Medulla oblongata (tissue), 1 donor: ENCODE measurements at regions not wholly inside any gene's neighbourhood (a gene's known extent, or its start where the extent isn't known, plus 50 kb on each side); places are given as distances from the start of the nearest gene placed in this dataset.
"Not testable (repeated sequence)": the region's sequence is repeated elsewhere in the genome, so short reads cannot be mapped to it uniquely, and the experiment has no call there.

Experiments used
- DNase-seq: peaks from one replicate; pipeline ENCODE4 v3.0.0-alpha.2; 2015; ENCODE audit errors: extremely low spot score

DNA sequence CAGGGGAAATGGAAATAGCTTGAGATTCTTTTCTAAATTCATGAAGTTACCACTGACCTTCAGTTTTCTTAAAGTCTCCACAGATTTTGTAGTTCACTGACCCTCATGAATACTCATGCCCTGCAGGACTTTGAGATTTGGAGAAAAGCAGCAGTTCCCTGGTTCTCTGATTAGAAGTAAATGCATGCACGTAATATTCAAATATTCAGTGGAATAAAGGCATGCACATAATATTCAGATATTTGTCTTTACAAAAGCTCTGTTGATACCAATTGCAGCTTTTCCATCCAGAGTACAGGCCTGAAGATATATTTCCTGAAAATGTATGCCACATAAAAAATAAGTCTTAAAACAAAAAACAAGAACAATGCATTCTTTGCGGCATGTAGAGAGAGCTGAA lies 219.8 kb downstream of the ADCYAP1 start:
- no peak for DNase-seq

DNA sequence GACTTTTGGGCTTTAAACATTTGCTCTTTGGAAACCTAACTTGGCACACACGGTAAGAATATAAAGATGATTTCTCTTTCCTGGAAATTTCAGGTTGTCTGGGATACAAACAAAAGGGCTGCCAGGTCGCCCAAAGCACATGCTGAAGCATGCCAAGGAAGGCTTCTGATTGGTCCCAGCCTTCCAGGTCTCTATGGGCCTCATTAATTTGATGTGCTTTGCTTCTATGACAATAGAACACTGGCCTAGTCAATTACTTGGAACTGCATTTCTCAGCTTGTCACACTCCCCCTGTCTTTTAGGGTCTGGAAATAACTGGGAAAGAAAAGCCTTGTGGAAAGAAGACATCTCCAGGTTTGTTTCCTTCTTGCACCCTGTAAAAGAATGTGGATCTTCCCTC lies 228.9 kb downstream of the ADCYAP1 start:
- DNase-seq = no peak

DNA sequence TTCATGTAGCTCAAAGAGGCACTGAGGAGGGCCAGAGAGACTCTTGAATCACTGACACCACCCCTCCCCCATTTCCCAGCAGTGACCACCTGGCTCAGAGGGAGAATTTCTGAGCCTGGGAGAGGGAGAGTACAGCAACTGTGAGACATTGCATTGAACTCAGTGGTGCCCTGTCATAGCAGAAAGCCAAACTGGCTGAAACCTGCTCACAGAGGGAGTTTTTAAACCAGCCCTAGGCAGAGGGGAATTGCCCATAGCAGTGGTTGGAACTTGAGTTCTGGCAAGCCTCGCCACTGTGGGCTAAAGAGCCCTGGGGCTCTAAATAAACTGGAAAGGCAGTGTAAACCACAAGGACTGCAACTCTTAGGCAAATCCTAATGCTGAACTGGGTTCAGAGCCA lies 243.1 kb downstream of the ADCYAP1 start:
- DNase-seq = no peak

DNA sequence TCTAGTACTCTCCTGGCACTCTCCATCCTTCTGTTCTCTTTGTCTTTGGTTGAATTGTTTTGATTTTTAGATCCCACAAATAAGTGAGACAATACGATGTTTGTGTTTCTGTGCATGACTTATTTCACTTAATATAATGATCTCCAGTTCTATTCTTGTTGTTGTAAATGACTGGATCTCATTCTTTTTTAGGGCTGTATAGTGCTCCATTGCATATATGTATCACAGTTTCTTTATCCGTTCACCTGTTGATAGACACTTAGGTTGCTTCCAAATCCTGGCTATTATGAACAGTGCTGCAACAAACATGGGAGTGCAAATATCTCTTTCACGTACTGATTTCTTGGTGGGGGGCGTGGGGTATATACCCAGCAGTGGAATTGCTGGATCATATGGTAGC lies 245.0 kb downstream of the ADCYAP1 start:
- DNase-seq = no peak

DNA sequence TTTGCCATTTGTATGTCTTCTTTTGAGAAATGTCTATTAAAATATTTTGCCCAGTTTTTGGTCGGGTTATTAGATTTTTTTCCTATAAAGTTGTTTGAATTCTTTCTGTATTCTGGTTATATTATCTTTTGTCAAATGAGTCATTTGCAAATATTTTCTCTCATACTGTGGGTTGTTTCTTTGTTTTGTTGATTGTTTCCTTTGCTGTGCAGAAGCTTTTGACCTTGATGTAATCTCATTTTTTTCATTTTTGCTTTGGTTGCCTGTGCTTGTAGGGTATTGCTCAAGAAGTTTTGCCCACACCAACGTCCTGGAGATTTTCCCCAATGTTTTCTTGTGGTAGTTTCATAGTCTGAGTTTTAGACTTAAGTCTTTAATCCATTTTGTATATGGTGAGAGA lies 245.7 kb downstream of the ADCYAP1 start:
- no peak for DNase-seq

DNA sequence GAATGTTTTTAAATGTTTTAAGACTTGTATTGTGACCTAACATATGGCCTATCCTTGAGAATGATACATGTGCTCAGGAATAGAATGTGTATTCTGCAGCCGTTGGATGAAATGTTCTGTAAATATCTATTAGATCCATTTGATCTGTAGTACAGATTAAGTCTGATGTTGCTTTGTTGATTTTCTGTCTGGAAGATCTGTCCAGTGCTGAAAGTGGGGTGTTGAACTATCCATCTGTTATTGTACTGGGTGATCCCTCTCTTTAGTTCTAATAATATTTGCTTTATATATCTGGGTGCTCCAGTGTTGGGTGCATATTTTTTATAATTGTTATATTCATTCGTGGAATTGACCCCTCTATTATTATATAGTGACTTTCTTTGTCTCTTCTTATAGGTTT lies 248.3 kb downstream of the ADCYAP1 start:
- not testable (repeated sequence) for DNase-seq

DNA sequence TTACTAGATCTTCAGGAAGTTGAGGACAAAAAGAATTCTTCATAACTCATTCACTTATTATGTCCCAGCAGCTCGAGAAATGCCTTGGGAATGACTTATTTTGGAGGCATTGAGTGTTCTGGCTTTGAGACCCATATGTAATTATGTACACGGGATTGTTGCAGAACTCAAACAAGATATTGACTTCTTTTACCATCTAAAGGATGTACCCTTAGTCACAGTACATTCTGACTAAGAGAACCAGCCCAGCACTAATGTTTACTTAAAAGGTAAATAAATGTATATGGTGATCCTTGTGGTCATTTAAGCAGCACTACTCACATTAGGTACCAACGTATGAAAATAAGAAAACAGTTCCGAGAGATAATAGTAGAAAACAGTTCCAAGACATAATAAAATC lies 268.9 kb downstream of the ADCYAP1 start:
- no peak for DNase-seq

DNA sequence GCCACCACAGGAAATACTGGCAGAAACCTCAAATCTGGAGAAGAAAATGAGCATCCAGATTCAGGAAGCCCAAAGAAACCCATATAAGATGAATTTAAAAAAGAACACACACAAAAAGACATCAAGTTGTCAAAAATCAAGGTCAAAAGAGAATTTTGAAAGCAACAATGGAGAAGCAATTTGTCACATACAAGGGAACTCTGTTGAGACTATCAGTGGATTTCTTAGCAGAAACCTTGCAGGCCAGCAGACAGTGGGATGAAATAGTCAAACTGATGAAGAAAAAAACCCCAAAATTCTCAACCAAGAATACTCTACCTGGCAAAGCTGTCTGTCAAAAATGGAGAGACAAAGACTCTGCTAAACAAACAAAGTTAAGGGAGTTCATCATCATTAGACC lies 272.6 kb downstream of the ADCYAP1 start:
- no peak for DNase-seq

DNA sequence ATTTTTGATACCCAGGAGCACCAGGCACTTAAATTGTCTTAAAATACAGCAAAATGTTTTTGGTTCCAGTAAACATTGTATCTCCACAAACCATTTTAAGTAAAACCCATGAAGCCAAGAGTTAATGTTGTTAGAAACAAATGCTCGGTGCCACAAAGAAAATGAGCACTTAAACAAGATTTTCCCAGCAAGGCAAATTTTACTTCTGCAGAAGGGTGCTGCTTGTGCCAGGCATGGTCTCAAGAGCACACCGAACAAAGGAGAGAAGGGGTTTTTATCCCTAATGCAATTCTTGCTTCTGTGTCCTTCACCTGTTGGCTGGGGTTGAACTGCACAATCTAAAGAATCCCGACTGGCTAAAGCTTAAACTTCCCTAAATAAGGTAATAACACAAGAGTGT lies 286.7 kb downstream of the ADCYAP1 start:
- no peak for DNase-seq

DNA sequence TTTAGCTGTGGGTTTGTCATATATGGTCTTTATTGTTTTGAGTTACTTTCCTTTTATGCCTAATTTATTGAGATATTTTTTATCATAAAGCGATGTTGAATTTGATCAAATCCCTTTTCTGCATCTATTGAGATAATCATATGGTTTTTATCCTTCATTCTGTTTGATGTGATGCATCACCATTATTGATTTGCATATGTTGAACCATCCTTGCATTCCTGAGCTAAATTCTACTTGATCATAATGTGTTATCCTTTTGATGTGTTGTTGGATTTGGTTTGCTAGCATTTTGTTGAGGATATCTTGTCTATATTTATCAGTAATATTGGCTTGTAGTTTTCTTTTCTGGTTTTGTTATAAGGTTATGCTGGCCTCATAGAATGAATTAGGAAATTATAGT lies 308.5 kb downstream of the ADCYAP1 start:
- DNase-seq = no peak

DNA sequence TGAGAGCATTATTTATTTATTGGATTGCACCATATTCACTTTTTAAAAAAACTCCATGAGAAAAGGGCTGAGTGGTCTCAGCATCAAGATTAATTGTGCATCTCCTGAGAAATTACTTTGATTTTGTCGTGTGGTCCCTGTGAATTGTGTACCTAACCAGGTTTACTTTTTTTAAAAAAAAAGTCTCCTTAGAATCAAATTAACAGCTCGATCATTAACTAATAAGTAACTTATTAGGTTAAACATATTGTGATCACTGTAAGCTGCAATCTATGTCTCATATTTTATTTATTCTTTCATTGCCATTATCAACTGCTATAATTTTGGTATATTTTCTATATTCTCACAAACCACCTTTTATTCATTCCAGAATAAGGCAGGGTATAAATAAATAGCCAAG lies 318.2 kb downstream of the ADCYAP1 start:
- DNase-seq = no peak

DNA sequence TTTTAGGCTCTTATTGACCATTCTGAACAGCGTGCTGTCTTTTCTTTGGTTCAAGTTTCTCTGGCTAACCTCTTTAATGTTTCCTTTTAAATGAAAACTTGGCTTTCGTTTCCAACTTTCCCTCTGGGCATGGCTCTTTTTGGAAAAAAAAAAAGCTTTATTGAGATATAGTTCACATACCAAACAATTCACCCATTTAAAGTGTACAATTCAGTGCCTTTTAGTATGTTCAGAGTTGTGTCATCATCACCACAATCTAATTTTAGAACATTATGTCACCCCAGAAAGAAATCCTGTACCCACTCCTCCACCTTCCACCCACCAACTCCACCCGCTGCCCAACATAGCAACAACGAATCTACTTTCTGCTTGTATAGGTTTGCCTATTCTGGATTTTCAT lies 322.4 kb downstream of the ADCYAP1 start:
- DNase-seq = no peak

DNA sequence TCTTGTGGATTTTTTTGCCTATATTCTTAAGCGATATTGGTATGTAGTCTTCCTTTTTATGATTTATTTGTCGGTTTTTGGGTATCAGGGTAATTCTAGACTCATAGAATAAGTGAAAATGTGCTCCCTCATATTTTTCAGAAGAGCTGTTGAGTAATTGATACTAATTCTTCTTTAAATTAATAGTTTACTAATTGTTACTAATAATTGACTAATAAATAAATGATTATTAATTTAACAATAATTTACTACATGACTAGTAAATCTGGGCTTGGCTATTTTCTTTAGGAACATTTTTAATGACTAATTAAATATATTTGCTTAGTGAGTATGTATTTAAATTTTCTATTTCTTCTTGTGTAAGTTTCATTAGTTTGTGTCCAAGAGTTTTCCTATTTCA lies 325.0 kb downstream of the ADCYAP1 start:
- no peak for DNase-seq

DNA sequence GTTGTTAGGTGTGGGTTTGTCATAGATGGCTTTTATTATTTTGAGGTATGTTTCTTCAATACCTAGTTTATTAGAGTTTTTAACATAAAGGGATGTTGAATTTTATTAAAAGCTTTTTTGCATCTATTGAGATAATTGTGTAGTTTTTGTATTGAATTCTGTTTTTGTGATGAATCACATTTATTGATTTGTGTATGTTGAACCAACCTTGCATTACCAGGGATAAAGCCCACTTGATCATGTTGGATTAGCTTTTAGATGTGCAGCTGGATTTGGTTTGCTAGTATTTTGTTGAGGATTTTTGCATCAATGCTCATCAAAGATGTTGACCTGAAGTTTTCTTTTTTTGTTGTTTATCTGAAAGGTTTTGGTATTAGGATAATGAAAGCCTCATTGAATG lies 328.2 kb downstream of the ADCYAP1 start:
- no peak for DNase-seq

DNA sequence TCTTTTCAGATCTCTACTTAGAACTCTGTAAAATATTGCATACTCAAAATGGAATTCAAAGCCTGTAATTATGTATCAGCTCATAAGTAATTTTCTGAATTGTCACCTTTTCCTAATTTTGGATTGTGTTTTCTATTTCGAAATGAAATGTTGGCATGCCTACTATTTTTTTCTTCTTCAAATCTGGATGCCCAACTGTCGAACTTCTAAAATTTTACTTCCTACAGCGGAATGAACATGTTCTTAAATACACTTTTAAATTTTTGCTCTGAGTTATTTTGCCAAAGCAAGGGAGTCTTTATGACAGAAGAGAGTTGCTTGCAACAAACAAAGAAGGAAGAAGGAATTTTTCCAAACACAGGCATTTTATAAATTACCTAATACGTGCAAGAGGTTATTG lies 336.0 kb downstream of the ADCYAP1 start:
- no peak for DNase-seq

DNA sequence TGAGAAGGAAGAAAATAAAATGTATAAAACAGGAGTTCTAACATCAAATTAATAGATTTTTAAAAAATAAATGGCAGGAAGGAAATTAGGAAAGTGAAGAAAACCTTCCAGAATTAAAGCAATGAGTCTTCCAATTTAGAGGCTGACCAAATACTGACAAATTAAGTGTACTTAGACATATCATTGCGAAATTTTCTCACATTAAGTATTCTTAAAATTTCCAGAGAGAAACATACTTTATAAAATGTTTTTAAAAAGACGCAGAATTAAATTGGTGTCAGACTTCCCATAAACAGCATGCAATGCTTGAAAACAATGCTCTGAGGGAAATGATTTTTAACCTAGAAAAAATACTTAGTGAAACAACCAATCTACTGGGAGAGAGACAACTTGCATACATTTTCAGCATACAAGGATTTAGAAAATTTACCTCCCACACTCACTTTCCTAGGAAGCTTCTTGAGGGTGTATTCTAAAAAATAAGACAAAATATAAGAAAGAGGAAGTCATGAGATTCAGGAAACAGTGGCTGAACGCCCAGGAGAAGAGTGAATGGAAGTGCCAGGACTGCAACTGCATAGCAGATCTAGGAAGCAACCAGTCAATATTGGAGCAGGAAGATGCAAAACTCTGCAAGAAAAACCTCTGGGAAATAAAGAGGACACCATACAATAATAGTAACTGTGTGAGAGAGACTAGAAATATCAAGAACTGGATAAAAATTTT lies 339.9 kb downstream of the ADCYAP1 start:
- DNase-seq = no peak

DNA sequence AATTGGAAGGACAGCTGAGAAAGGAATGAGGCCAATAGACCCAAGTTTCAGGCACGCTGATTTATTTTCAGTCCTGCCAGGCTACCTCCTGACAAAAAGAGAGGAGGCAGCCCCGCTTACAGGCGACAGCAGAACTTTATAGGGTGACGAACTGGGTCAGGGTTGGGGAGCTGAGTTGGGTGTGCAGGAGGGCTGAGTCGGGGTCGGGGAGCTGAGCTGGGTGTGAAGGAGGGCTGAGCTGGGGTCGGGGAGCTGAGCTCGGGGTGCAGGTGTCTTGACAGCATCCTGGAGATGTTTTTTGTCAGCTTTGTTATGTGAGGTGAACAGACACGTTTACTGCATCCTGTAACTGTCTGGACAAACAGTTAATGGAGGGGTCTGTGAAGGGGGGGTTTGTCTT lies 342.2 kb downstream of the ADCYAP1 start:
- DNase-seq = no peak

DNA sequence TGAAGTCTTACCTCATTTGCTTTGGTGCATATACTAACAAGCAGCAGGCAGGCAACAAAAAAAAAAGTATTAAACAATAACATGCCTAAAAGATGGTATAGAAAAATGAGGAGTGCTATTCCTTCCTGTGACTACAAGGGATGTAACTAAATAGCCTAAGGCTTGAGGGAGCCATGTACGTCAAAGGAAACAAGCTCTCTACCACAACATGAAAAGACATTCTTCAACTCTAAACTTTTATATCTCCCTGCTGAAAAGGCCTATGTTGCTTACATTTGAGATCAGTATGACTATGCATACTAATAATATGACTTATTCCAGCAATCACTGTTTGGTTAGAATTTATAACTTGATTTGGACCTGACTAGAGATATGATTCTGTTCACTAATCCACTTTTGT lies 347.9 kb downstream of the ADCYAP1 start:
- no peak for DNase-seq

DNA sequence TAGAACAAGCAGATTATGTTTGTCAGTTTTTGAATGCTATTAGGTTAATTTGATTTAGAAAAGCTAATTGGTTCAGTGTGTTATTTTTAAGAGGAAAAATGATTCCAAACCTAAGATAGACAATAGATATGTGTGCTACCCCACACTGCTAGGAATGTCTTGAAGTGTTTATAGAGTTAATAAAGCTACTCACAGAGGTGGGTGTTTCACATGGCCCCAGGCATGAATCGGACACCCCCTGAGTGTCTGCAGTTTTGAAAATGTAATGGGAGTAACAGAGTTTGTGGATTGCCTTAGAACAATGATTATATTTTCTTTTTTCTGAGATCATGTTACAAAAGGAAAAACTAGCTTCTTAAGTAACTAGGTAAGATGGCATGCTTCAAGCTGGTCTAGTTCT lies 348.3 kb downstream of the ADCYAP1 start:
- no peak for DNase-seq

DNA sequence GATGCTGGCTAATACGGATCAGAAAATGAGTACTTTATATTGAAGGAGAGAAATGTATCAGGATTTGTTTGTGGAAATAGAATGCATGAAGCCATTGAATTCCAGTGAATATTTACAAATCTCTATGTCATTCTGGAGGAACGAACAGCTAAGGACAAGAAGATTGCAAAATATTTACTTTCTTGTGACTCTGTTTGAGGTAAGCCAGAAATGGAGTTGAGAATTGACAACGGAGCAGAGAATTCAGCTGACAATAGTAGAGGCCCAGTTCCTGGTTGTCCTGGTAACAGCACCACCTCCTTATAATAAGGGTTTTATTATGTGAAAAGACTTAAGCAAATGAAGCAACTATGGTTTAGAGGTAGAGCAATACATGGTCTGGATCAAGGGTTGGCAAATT lies 349.2 kb downstream of the ADCYAP1 start:
- DNase-seq = no peak

DNA sequence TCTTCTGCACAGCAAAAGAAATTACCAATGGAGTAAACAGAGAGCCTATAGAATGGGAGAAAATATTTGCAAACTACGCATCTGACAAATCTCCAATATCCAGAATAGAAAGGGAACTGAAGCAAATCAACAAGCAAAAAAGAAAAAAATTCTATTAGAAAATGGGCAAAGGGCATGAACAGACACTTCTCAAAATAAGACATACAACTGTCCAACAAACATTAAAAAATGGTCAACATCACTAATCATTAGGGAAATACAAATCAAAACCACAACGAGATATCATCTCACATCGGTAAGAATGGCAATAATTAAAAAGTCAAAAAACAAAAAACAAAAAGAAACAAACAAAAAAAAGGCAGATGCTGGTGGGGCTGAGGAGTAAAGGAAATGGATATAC lies 356.4 kb downstream of the ADCYAP1 start:
- no peak for DNase-seq

DNA sequence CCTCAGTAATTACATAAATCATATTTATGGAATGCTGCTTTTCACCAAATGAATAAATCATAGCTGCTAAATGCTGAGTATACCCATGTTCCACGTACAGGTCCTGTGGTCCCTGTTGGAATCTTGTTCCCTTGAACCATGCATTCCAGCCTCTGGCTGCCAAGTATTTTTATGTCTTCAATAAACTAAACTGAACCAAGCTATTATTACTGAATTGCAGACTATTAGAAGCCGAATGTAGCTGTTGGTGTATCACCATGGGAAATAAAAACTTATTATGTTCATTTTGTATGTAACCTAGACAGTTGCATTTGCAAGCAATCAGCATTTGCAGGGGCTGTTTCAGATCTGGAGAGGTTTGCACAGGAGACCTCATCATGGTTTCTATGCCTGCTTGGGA lies 362.4 kb downstream of the ADCYAP1 start:
- DNase-seq = no peak

DNA sequence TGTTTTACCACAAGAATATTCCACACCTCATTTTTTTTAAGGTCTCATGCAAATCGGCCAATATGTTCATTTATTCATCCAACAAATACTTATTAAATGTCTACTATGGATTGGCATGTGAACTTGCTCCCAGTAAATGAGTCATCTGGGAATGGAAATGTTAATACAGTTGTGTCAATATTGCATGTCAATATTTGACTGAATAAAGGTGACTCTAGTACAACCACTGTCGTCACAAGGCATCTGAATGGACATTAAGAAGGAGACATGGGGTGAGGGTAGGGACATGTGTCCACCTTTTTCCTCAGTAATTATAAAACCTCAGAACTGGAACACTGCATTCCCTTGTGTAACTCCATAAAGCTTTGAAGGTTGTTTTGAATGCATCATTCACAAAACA lies 365.4 kb downstream of the ADCYAP1 start:
- no peak for DNase-seq

DNA sequence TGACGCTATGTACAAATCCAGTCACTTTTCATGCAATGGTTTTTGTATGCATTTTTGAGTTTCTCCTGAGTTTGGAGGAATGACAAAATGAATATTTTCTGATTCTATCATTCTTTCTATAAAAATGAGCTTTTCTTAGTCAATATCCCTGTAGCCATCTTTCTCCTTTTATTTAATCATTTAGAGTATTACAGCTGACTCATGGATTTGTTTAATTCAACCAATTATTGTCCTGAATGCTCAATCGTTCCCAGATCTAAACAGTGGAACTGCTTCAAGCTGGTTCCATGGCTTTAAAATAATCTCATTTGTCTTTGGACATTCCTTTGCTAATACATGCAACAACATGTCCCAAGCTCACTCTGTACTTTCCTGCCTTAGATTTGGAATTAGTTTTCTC lies 368.8 kb downstream of the ADCYAP1 start:
- no peak for DNase-seq
